CD4-positive, alpha-beta T cell (primary cell): ENCODE measurements at regions not wholly inside any gene's neighbourhood (a gene's known extent, or its start where the extent isn't known, plus 50 kb on each side); places are given as distances from the start of the nearest gene placed in this dataset.
"Not testable (repeated sequence)": the region's sequence is repeated elsewhere in the genome, so short reads cannot be mapped to it uniquely, and the experiment has no call there.

ENCODE experiments used
- ATAC-seq: fragments of 200-7000 bp; cut with Tn5 transposase; one replicate; pipeline ENCODE4 v1.10.0; 2022; ENCODE audit warnings: mild to moderate bottlenecking; ENCODE audit not compliant: poor library complexity
- CTCF ChIA-PET: fragments of 350-600 bp; sonication (Branson Sonifier 250); formaldehyde crosslinking; loops from one replicate; lab custom pipeline; 2021; ENCODE audit warnings: antibody characterized with exemption, inconsistent platforms; lab: Charles Lee
- POLR2A ChIA-PET: fragments of 350-600 bp; sonication (Branson Sonifier 250); formaldehyde crosslinking; loops from one replicate; lab custom pipeline; 2021; ENCODE audit warnings: antibody characterized with exemption, inconsistent platforms; lab: Charles Lee
- DNase-seq, 14 experiments: peaks; one replicate each; pipeline ENCODE4 v3.0.0-alpha.2; 2013 to 2020; ENCODE audit warnings: mixed read lengths in 2 of 14
- H3K27ac ChIP-seq, 2 donors: one replicate each; pipeline versions ENCODE4 v1.5.1 to v1.7.0; 2013; ENCODE audit warnings: low read length in 2 of 2, low read depth in 1 of 2, mild to moderate bottlenecking in 1 of 2
- H3K27me3 ChIP-seq, 2 experiments: 1 replicate in 1 of 2; 2 replicates in 1 of 2; pipeline versions ENCODE4 v1.6.1 to v1.7.0; 2013; ENCODE audit warnings: low read length in 2 of 2, control low read depth in 1 of 2, mild to moderate bottlenecking in 1 of 2, moderate library complexity in 1 of 2; ENCODE audit not compliant: insufficient read depth in 2 of 2, control insufficient read depth in 1 of 2
- H3K36me3 ChIP-seq: one replicate; pipeline ENCODE4 v1.6.1; 2013; ENCODE audit warnings: low read length, control low read depth; ENCODE audit not compliant: insufficient read depth
- H3K4me1 ChIP-seq: one replicate; pipeline ENCODE4 v1.6.1; 2013; ENCODE audit warnings: low read length, control low read depth; ENCODE audit not compliant: insufficient read depth
- H3K4me3 ChIP-seq: one replicate; pipeline ENCODE4 v1.5.1; 2013; ENCODE audit warnings: mild to moderate bottlenecking, low read length, moderate library complexity
- H3K9me3 ChIP-seq, 2 experiments: 1 replicate in 1 of 2; 2 replicates in 1 of 2; pipeline versions ENCODE4 v1.6.1 to v1.7.0; 2013; ENCODE audit warnings: low read length in 2 of 2, mild to moderate bottlenecking in 2 of 2, control low read depth in 1 of 2, moderate library complexity in 1 of 2; ENCODE audit not compliant: control insufficient read depth in 1 of 2, insufficient read depth in 1 of 2
- H3K27ac Mint-ChIP-seq: one replicate; pipeline ENCODE4 v1.8.0; 2020; ENCODE audit warnings: mixed read lengths
- H3K27me3 Mint-ChIP-seq: one replicate; pipeline ENCODE4 v1.8.0; 2021; ENCODE audit warnings: mixed read lengths
- H3K36me3 Mint-ChIP-seq: one replicate; pipeline ENCODE4 v1.8.0; 2021; ENCODE audit warnings: low read depth, mixed read lengths
- H3K4me1 Mint-ChIP-seq: one replicate; pipeline ENCODE4 v1.8.0; 2021; ENCODE audit warnings: low read depth, mixed read lengths
- H3K4me3 Mint-ChIP-seq: one replicate; pipeline ENCODE4 v1.8.0; 2020; ENCODE audit warnings: mild to moderate bottlenecking, mixed read lengths
- H3K9me3 Mint-ChIP-seq: one replicate; pipeline ENCODE4 v1.8.0; 2020; ENCODE audit warnings: mixed read lengths
- intact Hi-C, 2 experiments: fragments of 100-400 bp; cut with DNase I in 1 of 2; cut with micrococcal nuclease in 1 of 2; formaldehyde crosslinking; loops; one replicate each; pipeline versions ENCODE4 v1.15.1 to v1.9.0; 2023 to 2025; cut with DNase I, micrococcal nuclease
- TF ChIP-seq, protein P1 (sequence below): fragments of 200-600 bp; IDR thresholded peaks from one replicate; pipeline ENCODE4 v1.8.0; 2022; ENCODE audit warnings: antibody characterized with exemption, mild to moderate bottlenecking

DNA sequence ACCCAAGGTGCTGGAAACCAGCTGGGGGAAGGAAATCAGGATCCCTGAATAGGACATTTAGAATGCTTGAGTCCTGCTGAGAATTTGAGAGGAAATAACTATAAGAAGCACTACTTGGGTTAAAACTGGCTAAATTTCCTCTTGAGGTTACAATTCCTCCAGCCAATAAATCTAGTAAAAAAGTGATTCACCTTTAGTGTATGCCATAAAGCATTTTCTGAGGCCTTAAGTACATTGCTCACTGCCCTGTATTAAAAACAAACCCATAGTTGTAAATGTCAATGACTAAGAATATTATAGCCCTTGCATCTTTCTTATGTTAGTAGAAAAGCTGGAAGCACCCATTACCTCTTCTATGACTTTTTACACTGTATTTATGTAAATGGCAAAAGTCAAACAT is 634.7 kb upstream of the ARRDC3 start:
- Mint-ChIP-seq H3K36me3 (no peaks in the 10 kb centered on the region), H3K9me3 (peaks cover 5% of the 10 kb centered on the region), H3K4me1 (no peaks in the 10 kb centered on the region), H3K4me3 (no peak overlapping the region), H3K27ac (no peak overlapping the region), H3K27me3 (no peaks in the 10 kb centered on the region)
- Histone ChIP-seq H3K27ac (no peak overlapping the region), H3K9me3 (no peaks in the 10 kb centered on the region), H3K36me3 (no peaks in the 10 kb centered on the region), H3K4me1 (no peaks in the 10 kb centered on the region), H3K4me3 (no peak overlapping the region), H3K27me3 (no peaks in the 10 kb centered on the region)
- ATAC-seq, result no peak
- no peak for DNase-seq
- intact Hi-C loops, result no loop called here
- TF ChIP-seq, protein P1, sequence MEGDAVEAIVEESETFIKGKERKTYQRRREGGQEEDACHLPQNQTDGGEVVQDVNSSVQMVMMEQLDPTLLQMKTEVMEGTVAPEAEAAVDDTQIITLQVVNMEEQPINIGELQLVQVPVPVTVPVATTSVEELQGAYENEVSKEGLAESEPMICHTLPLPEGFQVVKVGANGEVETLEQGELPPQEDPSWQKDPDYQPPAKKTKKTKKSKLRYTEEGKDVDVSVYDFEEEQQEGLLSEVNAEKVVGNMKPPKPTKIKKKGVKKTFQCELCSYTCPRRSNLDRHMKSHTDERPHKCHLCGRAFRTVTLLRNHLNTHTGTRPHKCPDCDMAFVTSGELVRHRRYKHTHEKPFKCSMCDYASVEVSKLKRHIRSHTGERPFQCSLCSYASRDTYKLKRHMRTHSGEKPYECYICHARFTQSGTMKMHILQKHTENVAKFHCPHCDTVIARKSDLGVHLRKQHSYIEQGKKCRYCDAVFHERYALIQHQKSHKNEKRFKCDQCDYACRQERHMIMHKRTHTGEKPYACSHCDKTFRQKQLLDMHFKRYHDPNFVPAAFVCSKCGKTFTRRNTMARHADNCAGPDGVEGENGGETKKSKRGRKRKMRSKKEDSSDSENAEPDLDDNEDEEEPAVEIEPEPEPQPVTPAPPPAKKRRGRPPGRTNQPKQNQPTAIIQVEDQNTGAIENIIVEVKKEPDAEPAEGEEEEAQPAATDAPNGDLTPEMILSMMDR, result no peak
- CTCF ChIA-PET, result no interaction called here
- POLR2A ChIA-PET, result no interaction called here

- DNase-seq, ATAC-seq, H3K9me3 Mint-ChIP-seq, H3K27me3 Mint-ChIP-seq, H3K4me1 ChIP-seq, CTCF ChIA-PET, H3K4me3 ChIP-seq, H3K27me3 ChIP-seq, H3K4me3 Mint-ChIP-seq, intact Hi-C loops, H3K36me3 Mint-ChIP-seq, H3K27ac ChIP-seq, H3K36me3 ChIP-seq, H3K4me1 Mint-ChIP-seq, H3K27ac Mint-ChIP-seq, POLR2A ChIA-PET, H3K9me3 ChIP-seq: not testable (repeated sequence)
Observed at GRCh38 chr5:92011845-92012244, 628.7 kb upstream of the ARRDC3 start.

DNA sequence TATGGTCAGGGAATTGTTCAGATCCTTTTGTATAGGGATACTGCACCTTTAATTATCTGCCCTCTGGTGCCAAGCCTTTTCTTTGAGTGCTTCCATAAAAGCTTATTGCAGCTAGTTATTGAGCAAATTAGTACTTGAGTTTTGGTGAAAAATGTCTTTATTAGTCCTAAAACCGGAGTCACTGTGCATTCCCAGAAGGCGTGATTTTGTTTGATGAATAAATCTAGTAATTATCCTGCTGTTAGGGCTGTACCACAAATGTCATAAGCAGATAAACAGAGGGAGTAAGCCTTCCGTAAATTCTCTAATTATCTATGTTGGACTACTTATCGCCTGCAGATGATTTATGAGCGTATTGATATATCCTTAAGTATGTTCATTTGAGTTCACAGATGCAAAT is 620.7 kb upstream of the ARRDC3 start:
- Histone ChIP-seq H3K4me1 (no peaks in the 10 kb centered on the region), H3K27me3 (no peaks in the 10 kb centered on the region), H3K36me3 (no peaks in the 10 kb centered on the region), H3K27ac (no peak overlapping the region), H3K4me3 (no peak overlapping the region), H3K9me3 (no peaks in the 10 kb centered on the region)
- Mint-ChIP-seq H3K27ac (no peak overlapping the region), H3K4me3 (no peak overlapping the region), H3K9me3 (no peaks in the 10 kb centered on the region), H3K27me3 (no peaks in the 10 kb centered on the region), H3K36me3 (no peaks in the 10 kb centered on the region), H3K4me1 (no peaks in the 10 kb centered on the region)
- intact Hi-C loops, result no loop called here
- CTCF ChIA-PET, result no interaction called here
- ATAC-seq (no peak), DNase-seq (no peak)
- POLR2A ChIA-PET, result no interaction called here
- TF ChIP-seq, protein P1, result no peak

DNA sequence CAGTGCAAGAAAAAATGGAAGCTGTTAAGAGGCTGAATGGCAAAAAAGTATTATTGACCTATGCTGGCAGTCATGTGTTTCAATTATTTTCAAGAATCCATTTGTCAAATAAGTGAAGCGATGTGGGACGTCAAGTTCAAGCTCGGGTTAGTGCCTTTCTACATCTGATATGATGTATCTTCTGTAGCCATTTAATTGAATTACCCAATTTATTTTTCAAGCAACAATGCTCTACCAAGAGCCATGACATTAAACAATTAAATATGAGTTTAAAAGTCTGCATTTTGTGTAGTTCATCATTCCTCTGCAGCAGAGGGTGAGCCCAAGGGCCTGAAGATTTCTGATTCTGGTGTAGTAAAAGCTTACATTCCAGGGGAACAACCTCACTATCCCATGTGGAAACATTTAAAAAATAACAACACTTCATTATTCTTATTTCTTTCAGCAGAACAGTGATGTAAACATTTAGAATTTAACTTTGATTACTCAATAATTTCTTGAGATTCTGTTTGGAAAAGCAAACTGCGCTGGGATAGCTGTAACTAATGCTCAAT is 619.7 kb upstream of the ARRDC3 start:
- H3K27ac Mint-ChIP-seq, result no peak overlapping the region
- Histone ChIP-seq H3K4me1 (no peaks in the 10 kb centered on the region), H3K36me3 (no peaks in the 10 kb centered on the region), H3K4me3 (no peak overlapping the region), H3K9me3 (no peaks in the 10 kb centered on the region), H3K27me3 (no peaks in the 10 kb centered on the region), H3K27ac (no peak overlapping the region)
- ChIA-PET POLR2A (no interaction called here), CTCF (no interaction called here)
- intact Hi-C loops, result no loop called here
- no peaks in the 10 kb centered on the region for H3K27me3 Mint-ChIP-seq
- no peak overlapping the region for H3K4me3 Mint-ChIP-seq
- H3K9me3 Mint-ChIP-seq, result no peaks in the 10 kb centered on the region
- ATAC-seq (no peak), DNase-seq (no peak)
- no peaks in the 10 kb centered on the region for H3K36me3 Mint-ChIP-seq
- H3K4me1 Mint-ChIP-seq, result no peaks in the 10 kb centered on the region
- TF ChIP-seq, protein P1, result no peak
